ENCODE measurements at regions not wholly inside any gene's neighbourhood (a gene's known extent, or its start where the extent isn't known, plus 50 kb on each side); places are given as distances from the start of the nearest gene placed in this dataset.

DNA sequence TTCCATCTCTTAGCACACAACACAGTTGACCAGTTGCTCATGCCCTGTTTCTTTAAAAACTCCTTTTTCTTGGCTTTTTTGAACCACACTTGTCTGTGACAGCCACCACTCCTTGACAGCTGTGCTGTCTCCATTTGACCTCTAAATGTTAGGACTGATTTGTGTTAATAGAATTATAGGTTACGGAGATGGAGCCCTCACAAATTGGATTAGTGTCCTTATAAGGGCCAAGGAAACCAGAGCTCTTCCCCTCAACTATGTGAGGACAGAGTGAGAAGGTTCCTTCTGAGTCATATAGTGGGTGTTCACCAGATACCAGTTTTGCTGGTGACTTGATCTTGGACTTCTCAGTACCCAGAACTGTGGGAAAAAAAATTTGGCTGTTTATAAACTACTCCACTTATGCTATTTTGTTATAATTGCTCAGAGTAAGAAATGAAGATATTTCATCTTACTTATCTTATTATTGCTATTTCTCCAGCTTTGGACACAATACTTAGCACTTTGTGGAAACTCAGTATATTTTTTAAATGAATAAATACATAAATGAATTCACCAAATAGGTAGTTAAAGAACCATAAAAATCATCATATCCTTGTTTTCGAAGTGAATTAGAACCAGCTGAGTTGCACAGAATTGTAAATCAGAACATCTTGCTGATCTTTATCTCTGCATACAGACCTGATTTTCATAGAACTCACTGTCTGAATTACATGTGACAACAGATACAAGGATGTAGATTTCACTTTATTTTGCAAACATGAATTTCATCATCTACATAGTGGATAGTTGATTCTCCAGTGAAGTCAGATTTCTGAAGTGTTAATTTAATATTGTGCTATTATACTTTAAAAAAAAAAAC lies 598.5 kb upstream of the IRAK1BP1 start (continued):
- TF ChIP-seq MIER3 (CRISPR knock-in tag; IDR thresholded peaks at IDR 0.05; ENCODE audit: borderline replicate concordance) = no peak

DNA sequence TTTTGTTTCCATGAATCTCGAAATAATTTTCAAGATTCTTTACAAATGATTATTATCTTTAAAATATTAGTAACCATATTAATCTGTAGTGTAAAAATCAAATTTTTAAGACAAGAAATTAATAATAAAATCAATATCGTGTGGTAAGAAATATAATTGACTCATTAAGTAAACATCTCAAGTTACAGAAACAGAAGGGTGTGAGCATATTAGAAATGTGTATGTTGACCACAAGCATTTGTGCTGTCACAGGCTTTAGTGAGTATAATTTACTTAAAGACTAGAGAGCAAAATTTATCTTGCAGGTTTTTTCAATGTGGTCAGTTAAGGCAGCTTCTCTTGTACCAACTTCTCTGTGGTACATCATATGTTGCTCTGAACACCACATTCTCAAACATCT lies 566.5 kb upstream of the IRAK1BP1 start:
- DNase-seq (ENCODE audit: low spot score) = no peak
- BruUV-seq (replicated peaks) = no TSS peak
- no peak overlapping the region for H3K27ac ChIP-seq (ENCODE audit: extremely low read length, insufficient read depth, low read length)
- H2AFZ ChIP-seq (ENCODE audit: low read length) = no peak overlapping the region
- WGBS (ENCODE audit: low lambda C conversion rate) = no CpG with 5 or more reads among the region's 2 CpGs
- ChIA-PET POLR2A (no interaction called here), CTCF (ENCODE audit: low intra/inter-chr PET ratio, low total read pairs) (no interaction called here)
- in situ Hi-C loops (cut with HindIII; ENCODE audit: extremely low pct_ligation_motif_present, low pct_unique_long_range_greater_than_20kb) = no loop called here
- H3K4me2 ChIP-seq (ENCODE audit: low read depth, low read length) = no peak overlapping the region
- no peak overlapping the region for H3K9ac ChIP-seq (ENCODE audit: insufficient read depth, low read depth, low read length)
- H3K4me1 ChIP-seq (ENCODE audit: insufficient read depth, low read length) = no peaks in the 10 kb centered on the region
- no peaks in the 10 kb centered on the region for H3K36me3 ChIP-seq (replicated peaks in 1 of 2; ENCODE audit: control insufficient read depth in 1 of 2, insufficient read depth in 2 of 2, low read length in 2 of 2)
- no peaks in the 10 kb centered on the region for H4K20me1 ChIP-seq (ENCODE audit: insufficient read depth, low read length)
- intact Hi-C loops (cut with micrococcal nuclease; ENCODE audit: unreplicated experiment) = no loop called here
- no peaks in the 10 kb centered on the region for H3K79me2 ChIP-seq (ENCODE audit: insufficient read depth, low read length)
- no peak for TF ChIP-seq PAWR (CRISPR knock-in tag; IDR thresholded peaks at IDR 0.05; ENCODE audit: borderline replicate concordance)
- no peak for TF ChIP-seq ZNF12 (CRISPR knock-in tag; IDR thresholded peaks at IDR 0.05)
- TF ChIP-seq, protein P1, sequence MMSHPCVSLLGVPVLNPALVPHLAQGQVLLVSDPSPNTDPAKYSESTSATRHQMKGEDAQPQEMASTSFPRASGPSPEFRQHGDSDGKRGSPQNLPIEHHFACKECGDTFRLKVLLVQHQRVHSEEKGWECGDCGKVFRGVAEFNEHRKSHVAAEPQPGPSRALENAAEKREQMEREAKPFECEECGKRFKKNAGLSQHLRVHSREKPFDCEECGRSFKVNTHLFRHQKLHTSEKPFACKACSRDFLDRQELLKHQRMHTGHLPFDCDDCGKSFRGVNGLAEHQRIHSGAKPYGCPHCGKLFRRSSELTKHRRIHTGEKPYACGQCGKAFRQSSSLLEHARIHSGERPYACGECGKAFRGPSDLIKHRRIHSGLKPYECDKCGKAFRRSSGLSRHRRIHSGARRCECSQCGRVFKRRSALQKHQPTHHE (CRISPR knock-in tag; IDR thresholded peaks at IDR 0.05; ENCODE audit: borderline replicate concordance) = no peak
- no peak for FAIRE-seq
- ATAC-seq = no peak
- H3K27me3 ChIP-seq (ENCODE audit: control insufficient read depth in 1 of 2, insufficient read depth in 2 of 2, low read length in 2 of 2) = no peaks in the 10 kb centered on the region
- H3K9me3 ChIP-seq (ENCODE audit: low read length) = no peaks in the 10 kb centered on the region
- no peak overlapping the region for H3K4me3 ChIP-seq (replicated peaks in 1 of 3; ENCODE audit: insufficient read depth in 1 of 3, low read depth in 2 of 3, low read length in 3 of 3)

DNA sequence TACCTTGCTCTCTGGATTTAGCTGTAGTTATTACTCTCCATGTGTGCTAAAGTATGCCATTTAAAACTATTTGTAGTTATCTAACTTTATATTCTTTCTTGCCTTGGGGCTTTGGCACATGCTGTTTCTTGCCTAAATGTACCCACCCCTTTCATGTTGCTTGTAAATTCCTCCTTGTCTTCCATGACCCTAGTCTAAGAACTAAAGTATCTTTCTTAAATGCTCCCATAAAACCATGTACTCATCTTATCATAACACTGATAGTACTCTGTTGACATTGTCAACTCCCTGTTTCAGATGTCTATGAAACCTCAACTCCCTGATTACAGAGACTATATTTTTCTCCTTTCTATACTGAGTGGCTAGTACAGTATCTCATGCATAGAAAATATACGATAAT lies 564.9 kb upstream of the IRAK1BP1 start:
- H3K4me3 ChIP-seq (replicated peaks in 1 of 3; ENCODE audit: insufficient read depth in 1 of 3, low read depth in 2 of 3, low read length in 3 of 3) = no peak overlapping the region
- BruUV-seq (replicated peaks) = no TSS peak
- H3K27me3 ChIP-seq (ENCODE audit: control insufficient read depth in 1 of 2, insufficient read depth in 2 of 2, low read length in 2 of 2) = no peaks in the 10 kb centered on the region
- H3K79me2 ChIP-seq (ENCODE audit: insufficient read depth, low read length) = no peaks in the 10 kb centered on the region
- DNase-seq (ENCODE audit: low spot score) (no peak), FAIRE-seq (no peak), ATAC-seq (no peak)
- H3K9ac ChIP-seq (ENCODE audit: insufficient read depth, low read depth, low read length) = no peak overlapping the region
- in situ Hi-C loops (cut with HindIII; ENCODE audit: extremely low pct_ligation_motif_present, low pct_unique_long_range_greater_than_20kb) (no loop called here), intact Hi-C loops (cut with micrococcal nuclease; ENCODE audit: unreplicated experiment) (no loop called here)
- H3K36me3 ChIP-seq (replicated peaks in 1 of 2; ENCODE audit: control insufficient read depth in 1 of 2, insufficient read depth in 2 of 2, low read length in 2 of 2) = no peaks in the 10 kb centered on the region
- H3K27ac ChIP-seq (ENCODE audit: extremely low read length, insufficient read depth, low read length) = no peak overlapping the region
- H4K20me1 ChIP-seq (ENCODE audit: insufficient read depth, low read length) = no peaks in the 10 kb centered on the region
- no CpG with 5 or more reads among the region's 1 CpG for WGBS (ENCODE audit: low lambda C conversion rate)
- no peak overlapping the region for H3K4me2 ChIP-seq (ENCODE audit: low read depth, low read length)
- H3K4me1 ChIP-seq (ENCODE audit: insufficient read depth, low read length) = no peaks in the 10 kb centered on the region
- no peak overlapping the region for H2AFZ ChIP-seq (ENCODE audit: low read length)
- H3K9me3 ChIP-seq (ENCODE audit: low read length) = no peaks in the 10 kb centered on the region
- CTCF ChIA-PET (ENCODE audit: low intra/inter-chr PET ratio, low total read pairs) = no interaction called here
- POLR2A ChIA-PET = no interaction called here
- TF ChIP-seq ZBTB1 (CRISPR knock-in tag; IDR thresholded peaks at IDR 0.05; ENCODE audit: borderline replicate concordance) (no peak), ZMYM2 (CRISPR knock-in tag; IDR thresholded peaks at IDR 0.05) (no peak), RARG (CRISPR knock-in tag; IDR thresholded peaks at IDR 0.05; ENCODE audit: low read depth) (no peak), MED13 (CRISPR knock-in tag; IDR thresholded peaks at IDR 0.05) (no peak)
